ENCODE measurements at regions not wholly inside any gene's neighbourhood (a gene's known extent, or its start where the extent isn't known, plus 50 kb on each side); places are given as distances from the start of the nearest gene placed in this dataset.

GRCh38 chr18:42185486-42185885, 230.5 kb downstream of the PIK3C3 start:
- no peak for DNase-seq (ENCODE audit: low read depth)

GRCh38 chr18:42187611-42188380, 232.8 kb downstream of the PIK3C3 start:
- DNase-seq (ENCODE audit: low read depth), result no peak

- no peak for DNase-seq (ENCODE audit: low read depth)
These were observed 235.6 kb downstream of the PIK3C3 start for GRCh38 chr18:42190643-42191042.

GRCh38 chr18:42192251-42193248, 237.5 kb downstream of the PIK3C3 start:
- no peak for DNase-seq (ENCODE audit: low read depth)

- DNase-seq (ENCODE audit: low read depth), result no peak
These were observed 241.6 kb downstream of the PIK3C3 start for GRCh38 chr18:42196651-42197050.

- no peak for DNase-seq (ENCODE audit: low read depth)
These were observed 246.1 kb downstream of the PIK3C3 start for GRCh38 chr18:42201137-42201536.

- no peak for DNase-seq (ENCODE audit: low read depth)
These were observed 256.2 kb downstream of the PIK3C3 start for GRCh38 chr18:42211201-42211600.

GRCh38 chr18:42222557-42222956, 267.5 kb downstream of the PIK3C3 start:
- no peak for DNase-seq (ENCODE audit: low read depth)

GRCh38 chr18:42228581-42228980, 273.5 kb downstream of the PIK3C3 start:
- DNase-seq (ENCODE audit: low read depth), result no peak

GRCh38 chr18:42229211-42230210, 274.5 kb downstream of the PIK3C3 start:
- no peak for DNase-seq (ENCODE audit: low read depth)

- no peak for DNase-seq (ENCODE audit: low read depth)
These were observed 275.6 kb downstream of the PIK3C3 start for GRCh38 chr18:42230636-42231035.

GRCh38 chr18:42231284-42231683, 276.2 kb downstream of the PIK3C3 start:
- DNase-seq (ENCODE audit: low read depth), result no peak

- no peak for DNase-seq (ENCODE audit: low read depth)
These were observed 276.8 kb downstream of the PIK3C3 start for GRCh38 chr18:42231796-42232195.

- no peak for DNase-seq (ENCODE audit: low read depth)
These were observed 278.9 kb downstream of the PIK3C3 start for GRCh38 chr18:42233908-42234307.

- no peak for DNase-seq (ENCODE audit: low read depth)
These were observed 287.7 kb downstream of the PIK3C3 start for GRCh38 chr18:42242758-42243157.

GRCh38 chr18:42245137-42245536, 290.1 kb downstream of the PIK3C3 start:
- DNase-seq (ENCODE audit: low read depth), result no peak

GRCh38 chr18:42255908-42256765, 301.1 kb downstream of the PIK3C3 start:
- no peak for DNase-seq (ENCODE audit: low read depth)

- no peak for DNase-seq (ENCODE audit: low read depth)
These were observed 303.4 kb downstream of the PIK3C3 start for GRCh38 chr18:42258301-42258965.

GRCh38 chr18:42261731-42262130, 306.7 kb downstream of the PIK3C3 start:
- DNase-seq (ENCODE audit: low read depth), result no peak

GRCh38 chr18:42264497-42264896, 309.5 kb downstream of the PIK3C3 start:
- no peak for DNase-seq (ENCODE audit: low read depth)

Measured in forelimb muscle (tissue), 1 donor.